ENCODE measurements at regions not wholly inside any gene's neighbourhood (a gene's known extent, or its start where the extent isn't known, plus 50 kb on each side); places are given as distances from the start of the nearest gene placed in this dataset.

- DNase-seq (no peak), ATAC-seq (no peak)
- no peak overlapping the region for H3K27ac ChIP-seq
- no peaks in the 10 kb centered on the region for H3K4me1 ChIP-seq
- no peak overlapping the region for H3K4me3 ChIP-seq
- 36% methylated on average over 5 of the region's 5 CpGs for WGBS (ENCODE audit: insufficient coverage, low coverage, low lambda C conversion rate, missing lambda C conversion rate)
- no peak for TF ChIP-seq CTCF (IDR thresholded peaks at IDR 0.05)
- TF ChIP-seq POLR2A (IDR thresholded peaks at IDR 0.05) = no peak
- H3K27me3 ChIP-seq = no peaks in the 10 kb centered on the region
- intact Hi-C loops (cut with DNase I) = no loop called here
- H3K36me3 ChIP-seq = no peaks in the 10 kb centered on the region
- no peaks in the 10 kb centered on the region for H3K9me3 ChIP-seq
Measured at GRCh38 chr13:37366044-37366770, 232.4 kb downstream of the POSTN start.

GRCh38 chr13:37365496-37365895 lies 233.1 kb downstream of the POSTN start:
- intact Hi-C loops (cut with DNase I) = no loop called here
- H3K27me3 ChIP-seq = no peaks in the 10 kb centered on the region
- 29% methylated on average over 2 of the region's 2 CpGs for WGBS (ENCODE audit: insufficient coverage, low coverage, low lambda C conversion rate, missing lambda C conversion rate)
- no peaks in the 10 kb centered on the region for H3K4me1 ChIP-seq
- no peak overlapping the region for H3K4me3 ChIP-seq
- H3K36me3 ChIP-seq = no peaks in the 10 kb centered on the region
- DNase-seq (no peak), ATAC-seq (no peak)
- TF ChIP-seq POLR2A (IDR thresholded peaks at IDR 0.05) (no peak), CTCF (IDR thresholded peaks at IDR 0.05) (no peak)
- H3K27ac ChIP-seq = no peak overlapping the region
- no peaks in the 10 kb centered on the region for H3K9me3 ChIP-seq

GRCh38 chr13:37364956-37365355 lies 233.6 kb downstream of the POSTN start:
- 50% methylated on average over 2 of the region's 2 CpGs for WGBS (ENCODE audit: insufficient coverage, low coverage, low lambda C conversion rate, missing lambda C conversion rate)
- H3K4me3 ChIP-seq = no peak overlapping the region
- no peaks in the 10 kb centered on the region for H3K9me3 ChIP-seq
- no peak overlapping the region for H3K27ac ChIP-seq
- intact Hi-C loops (cut with DNase I) = no loop called here
- no peaks in the 10 kb centered on the region for H3K27me3 ChIP-seq
- DNase-seq (no peak), ATAC-seq (no peak)
- no peaks in the 10 kb centered on the region for H3K4me1 ChIP-seq
- H3K36me3 ChIP-seq = no peaks in the 10 kb centered on the region
- no peak for TF ChIP-seq CTCF (IDR thresholded peaks at IDR 0.05)
- no peak for TF ChIP-seq POLR2A (IDR thresholded peaks at IDR 0.05)

GRCh38 chr13:37364007-37364406 lies 234.6 kb downstream of the POSTN start:
- 83% methylated on average over 1 of the region's 1 CpG for WGBS (ENCODE audit: insufficient coverage, low coverage, low lambda C conversion rate, missing lambda C conversion rate)
- no peaks in the 10 kb centered on the region for H3K9me3 ChIP-seq
- no peak overlapping the region for H3K4me3 ChIP-seq
- ATAC-seq (no peak), DNase-seq (no peak)
- TF ChIP-seq CTCF (IDR thresholded peaks at IDR 0.05) = no peak
- no peak for TF ChIP-seq POLR2A (IDR thresholded peaks at IDR 0.05)
- intact Hi-C loops (cut with DNase I) = no loop called here
- H3K27me3 ChIP-seq = no peaks in the 10 kb centered on the region
- H3K4me1 ChIP-seq = no peaks in the 10 kb centered on the region
- no peak overlapping the region for H3K27ac ChIP-seq
- H3K36me3 ChIP-seq = no peaks in the 10 kb centered on the region

All from right lobe of liver (tissue), 6 donors.